LNCAP (cell line): ENCODE measurements at regions not wholly inside any gene's neighbourhood (a gene's known extent, or its start where the extent isn't known, plus 50 kb on each side); places are given as distances from the start of the nearest gene placed in this dataset.

Experiments used
- CTCF ChIP-seq: fragments of 450-650 bp; IDR thresholded peaks from 2 replicates; pipeline ENCODE4 v1.5.1; 2017; ENCODE audit warnings: mild to moderate bottlenecking

- no peak for TF ChIP-seq CTCF
These were observed 682.4 kb upstream of the ADGRL4 start for GRCh38 chr1:79688932-79689331.

GRCh38 chr1:79683420-79683819 lies 676.9 kb upstream of the ADGRL4 start:
- no peak for TF ChIP-seq CTCF

- TF ChIP-seq CTCF: no peak
These were observed 675.9 kb upstream of the ADGRL4 start for GRCh38 chr1:79682478-79682877.

- TF ChIP-seq CTCF: peak; percentile 18; the same call in 1 of the 2 replicates
These were observed 674.9 kb upstream of the ADGRL4 start for GRCh38 chr1:79681382-79681781.

GRCh38 chr1:79679916-79680315 lies 673.4 kb upstream of the ADGRL4 start:
- no peak for TF ChIP-seq CTCF

GRCh38 chr1:79667848-79668696 lies 661.5 kb upstream of the ADGRL4 start:
- TF ChIP-seq CTCF: no peak

GRCh38 chr1:79667166-79667565 lies 660.6 kb upstream of the ADGRL4 start:
- no peak for TF ChIP-seq CTCF
